ENCODE measurements at regions not wholly inside any gene's neighbourhood (a gene's known extent, or its start where the extent isn't known, plus 50 kb on each side); places are given as distances from the start of the nearest gene placed in this dataset.

DNA sequence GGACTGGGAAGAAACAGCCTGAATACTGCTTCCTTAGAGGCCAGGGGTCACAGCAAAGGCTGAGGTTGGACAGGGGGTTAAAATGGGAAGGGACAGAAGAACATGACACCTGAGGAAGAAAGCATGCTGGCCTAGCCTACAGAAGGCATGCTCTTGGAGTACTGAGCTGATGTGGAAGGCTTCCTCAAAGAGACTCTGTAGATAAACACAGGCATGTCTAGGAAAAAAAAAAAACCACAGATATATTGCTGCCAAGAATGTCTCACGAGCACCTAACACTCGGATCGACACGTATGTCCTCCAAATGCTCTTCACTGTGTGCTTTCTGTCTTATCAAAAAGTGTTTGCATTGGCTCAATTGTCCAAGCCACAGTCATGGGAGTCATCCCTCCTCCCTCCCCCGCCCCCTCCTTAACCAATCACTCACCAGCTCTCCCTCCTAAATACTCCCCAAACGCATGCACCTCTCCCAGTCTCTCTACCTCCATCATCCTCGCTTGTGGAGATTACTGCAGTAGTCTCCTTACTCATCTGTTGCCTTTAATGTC, 101.1 kb upstream of the LRFN2 start:
- Histone ChIP-seq H3K27ac (ENCODE audit: insufficient read depth, low read depth, low read length) (no peak overlapping the region), H3K79me2 (ENCODE audit: control insufficient read depth, insufficient read depth, low read length) (no peaks in the 10 kb centered on the region), H4K20me1 (replicated peaks; ENCODE audit: control insufficient read depth, extremely low read depth, insufficient read depth, low read length) (no peaks in the 10 kb centered on the region), H3K27me3 (ENCODE audit: control insufficient read depth in 2 of 2, insufficient read depth in 2 of 2, low read length in 2 of 2) (no peaks in the 10 kb centered on the region), H2AFZ (ENCODE audit: low read depth, low read length) (no peak overlapping the region), H3K9ac (replicated peaks; ENCODE audit: extremely low read depth, insufficient read depth, low read length) (no peak overlapping the region), H3K4me2 (ENCODE audit: insufficient read depth, low read length) (no peak overlapping the region), H3K4me3 (replicated peaks in 1 of 3; ENCODE audit: insufficient read depth in 1 of 3, low read depth in 1 of 3, low read length in 3 of 3) (no peak overlapping the region), H3K4me1 (ENCODE audit: control insufficient read depth, extremely low read depth, insufficient read depth, low read length) (no peaks in the 10 kb centered on the region), H3K9me3 (replicated peaks; ENCODE audit: control insufficient read depth, insufficient read depth, low read length) (no peaks in the 10 kb centered on the region), H3K36me3 (ENCODE audit: control insufficient read depth in 2 of 2, extremely low read depth in 1 of 2, insufficient read depth in 2 of 2, low read length in 2 of 2) (no peaks in the 10 kb centered on the region), H3K9me1 (replicated peaks; ENCODE audit: control insufficient read depth, extremely low read depth, insufficient read depth, low read length) (no peaks in the 10 kb centered on the region)
- no TSS peak for BruUV-seq (replicated peaks)
- DNase-seq (ENCODE audit: low read depth, low spot score) (no peak), FAIRE-seq (no peak)
- intact Hi-C loops (cut with micrococcal nuclease) (no loop called here), dilution Hi-C loops (cut with MboI; ENCODE audit: extremely low pct_ligation_motif_present, low sequenced_read_pairs) (no loop called here)
- TF ChIP-seq POLR2A (IDR thresholded peaks at IDR 0.05; ENCODE audit: low read depth, low read length) (no peak), JUN (IDR thresholded peaks at IDR 0.05; ENCODE audit: borderline replicate concordance, insufficient read depth, insufficient read length, low read depth) (no peak), POLR2AphosphoS5 (IDR thresholded peaks at IDR 0.05; ENCODE audit: insufficient read depth, low read depth, low read length) (no peak), EZH2 (IDR thresholded peaks at IDR 0.05; ENCODE audit: borderline replicate concordance, low read depth, low read length, severe bottlenecking) (no peak), MAX (IDR thresholded peaks at IDR 0.05; ENCODE audit: insufficient read depth, insufficient read length) (no peak), GATA2 (IDR thresholded peaks at IDR 0.05; ENCODE audit: insufficient read depth, insufficient read length, low read depth, low read length) (no peak), MYC (IDR thresholded peaks at IDR 0.05; ENCODE audit: low read depth, low read length) (no peak)
- ChIA-PET POLR2A (no interaction called here), CTCF (no interaction called here)

DNA sequence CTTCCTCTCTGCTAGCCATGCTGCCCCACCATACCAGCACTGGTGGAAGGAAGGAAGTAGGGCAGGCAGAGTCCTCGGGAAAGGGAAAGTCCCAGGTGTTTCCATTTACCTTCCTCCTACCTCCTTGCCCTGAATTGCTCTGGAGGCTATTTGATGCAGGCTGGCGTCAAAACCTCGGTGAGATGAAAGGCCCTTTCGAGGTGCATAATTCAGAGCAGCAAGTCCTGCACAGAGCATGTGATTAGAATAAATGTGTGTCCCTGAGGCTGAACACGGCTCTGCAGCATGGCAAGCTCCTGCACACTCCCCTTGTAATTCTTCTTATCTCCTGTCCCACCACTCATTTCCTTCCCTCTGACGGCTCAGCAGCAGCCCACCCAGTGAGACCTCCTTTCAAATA, 98.7 kb upstream of the LRFN2 start:
- no peaks in the 10 kb centered on the region for H3K27me3 ChIP-seq (ENCODE audit: control insufficient read depth in 2 of 2, insufficient read depth in 2 of 2, low read length in 2 of 2)
- H3K9me1 ChIP-seq (replicated peaks; ENCODE audit: control insufficient read depth, extremely low read depth, insufficient read depth, low read length) = no peaks in the 10 kb centered on the region
- H3K4me2 ChIP-seq (ENCODE audit: insufficient read depth, low read length) = no peak overlapping the region
- DNase-seq (ENCODE audit: low read depth, low spot score) (no peak), FAIRE-seq (no peak)
- H3K4me3 ChIP-seq (replicated peaks in 1 of 3; ENCODE audit: insufficient read depth in 1 of 3, low read depth in 1 of 3, low read length in 3 of 3) = no peak overlapping the region
- TF ChIP-seq MYC (IDR thresholded peaks at IDR 0.05; ENCODE audit: low read depth, low read length) (no peak), FOS (IDR thresholded peaks at IDR 0.05; ENCODE audit: borderline replicate concordance, insufficient read depth, low read length) (no peak), JUN (IDR thresholded peaks at IDR 0.05; ENCODE audit: borderline replicate concordance, insufficient read depth, insufficient read length, low read depth) (no peak), POLR2AphosphoS5 (IDR thresholded peaks at IDR 0.05; ENCODE audit: insufficient read depth, low read depth, low read length) (no peak), GATA2 (IDR thresholded peaks at IDR 0.05; ENCODE audit: insufficient read depth, insufficient read length, low read depth, low read length) (no peak), MAX (IDR thresholded peaks at IDR 0.05; ENCODE audit: insufficient read depth, insufficient read length) (no peak), EZH2 (IDR thresholded peaks at IDR 0.05; ENCODE audit: borderline replicate concordance, low read depth, low read length, severe bottlenecking) (no peak), POLR2A (IDR thresholded peaks at IDR 0.05; ENCODE audit: low read depth, low read length) (no peak)
- TF ChIP-seq, protein P1, sequence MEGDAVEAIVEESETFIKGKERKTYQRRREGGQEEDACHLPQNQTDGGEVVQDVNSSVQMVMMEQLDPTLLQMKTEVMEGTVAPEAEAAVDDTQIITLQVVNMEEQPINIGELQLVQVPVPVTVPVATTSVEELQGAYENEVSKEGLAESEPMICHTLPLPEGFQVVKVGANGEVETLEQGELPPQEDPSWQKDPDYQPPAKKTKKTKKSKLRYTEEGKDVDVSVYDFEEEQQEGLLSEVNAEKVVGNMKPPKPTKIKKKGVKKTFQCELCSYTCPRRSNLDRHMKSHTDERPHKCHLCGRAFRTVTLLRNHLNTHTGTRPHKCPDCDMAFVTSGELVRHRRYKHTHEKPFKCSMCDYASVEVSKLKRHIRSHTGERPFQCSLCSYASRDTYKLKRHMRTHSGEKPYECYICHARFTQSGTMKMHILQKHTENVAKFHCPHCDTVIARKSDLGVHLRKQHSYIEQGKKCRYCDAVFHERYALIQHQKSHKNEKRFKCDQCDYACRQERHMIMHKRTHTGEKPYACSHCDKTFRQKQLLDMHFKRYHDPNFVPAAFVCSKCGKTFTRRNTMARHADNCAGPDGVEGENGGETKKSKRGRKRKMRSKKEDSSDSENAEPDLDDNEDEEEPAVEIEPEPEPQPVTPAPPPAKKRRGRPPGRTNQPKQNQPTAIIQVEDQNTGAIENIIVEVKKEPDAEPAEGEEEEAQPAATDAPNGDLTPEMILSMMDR (IDR thresholded peaks at IDR 0.05; ENCODE audit: extremely low read depth in 1 of 2, insufficient read depth in 1 of 2, low read depth in 1 of 2, low read length in 2 of 2) = no peak
- H3K9me3 ChIP-seq (replicated peaks; ENCODE audit: control insufficient read depth, insufficient read depth, low read length) = no peaks in the 10 kb centered on the region
- BruUV-seq (replicated peaks) = no TSS peak
- ChIA-PET POLR2A (no interaction called here), CTCF (no interaction called here)
- intact Hi-C loops (cut with micrococcal nuclease) = no loop called here
- no peaks in the 10 kb centered on the region for H3K4me1 ChIP-seq (ENCODE audit: control insufficient read depth, extremely low read depth, insufficient read depth, low read length)
- no peak overlapping the region for H2AFZ ChIP-seq (ENCODE audit: low read depth, low read length)
- dilution Hi-C loops (cut with MboI; ENCODE audit: extremely low pct_ligation_motif_present, low sequenced_read_pairs) = no loop called here
- H4K20me1 ChIP-seq (replicated peaks; ENCODE audit: control insufficient read depth, extremely low read depth, insufficient read depth, low read length) = no peaks in the 10 kb centered on the region
- H3K27ac ChIP-seq (ENCODE audit: insufficient read depth, low read depth, low read length) = no peak overlapping the region
- H3K36me3 ChIP-seq (ENCODE audit: control insufficient read depth in 2 of 2, extremely low read depth in 1 of 2, insufficient read depth in 2 of 2, low read length in 2 of 2) = no peaks in the 10 kb centered on the region
- H3K9ac ChIP-seq (replicated peaks; ENCODE audit: extremely low read depth, insufficient read depth, low read length) = no peak overlapping the region
- H3K79me2 ChIP-seq (ENCODE audit: control insufficient read depth, insufficient read depth, low read length) = no peaks in the 10 kb centered on the region
